Mucosa of rectum (tissue), 2 donors: ENCODE measurements at regions not wholly inside any gene's neighbourhood (a gene's known extent, or its start where the extent isn't known, plus 50 kb on each side); places are given as distances from the start of the nearest gene placed in this dataset.
"Not testable (repeated sequence)": the region's sequence is repeated elsewhere in the genome, so short reads cannot be mapped to it uniquely, and the experiment has no call there.

Source experiments
- H3K27ac ChIP-seq, 2 donors: one replicate each; pipeline ENCODE4 v1.7.0; 2013; ENCODE audit warnings: inconsistent platforms in 2 of 2, low read depth in 2 of 2, low read length in 2 of 2
- H3K27me3 ChIP-seq, 2 donors: one replicate each; pipeline ENCODE4 v1.7.0; 2013; ENCODE audit warnings: low read length in 2 of 2; ENCODE audit not compliant: control insufficient read depth in 2 of 2, insufficient read depth in 2 of 2
- H3K36me3 ChIP-seq, 2 donors: one replicate each; pipeline ENCODE4 v1.7.0; 2013; ENCODE audit warnings: low read length in 2 of 2; ENCODE audit not compliant: control insufficient read depth in 2 of 2, insufficient read depth in 2 of 2
- H3K4me1 ChIP-seq, 2 donors: one replicate each; pipeline ENCODE4 v1.7.0; 2013; ENCODE audit warnings: low read length in 2 of 2, mild to moderate bottlenecking in 1 of 2; ENCODE audit not compliant: control insufficient read depth in 2 of 2, insufficient read depth in 2 of 2
- H3K4me3 ChIP-seq, 2 donors: one replicate each; pipeline ENCODE4 v1.7.0; 2013; ENCODE audit warnings: low read length in 2 of 2
- H3K9ac ChIP-seq, 2 donors: one replicate each; pipeline ENCODE4 v1.7.0; 2013; ENCODE audit warnings: low read length in 2 of 2, low read depth in 1 of 2, mild to moderate bottlenecking in 1 of 2
- H3K9me3 ChIP-seq, 2 donors: one replicate each; pipeline ENCODE4 v1.7.0; 2013; ENCODE audit warnings: low read length in 2 of 2; ENCODE audit not compliant: control insufficient read depth in 2 of 2
- donor health status: healthy.
- donor health status: Normal muscosa, but diverticular disease.

GRCh38 chr13:79191501-79191900, 214.6 kb downstream of the RBM26 start:
- Histone ChIP-seq H3K27ac (no peak overlapping the region), H3K36me3 (no peaks in the 10 kb centered on the region), H3K9me3 (no peaks in the 10 kb centered on the region), H3K4me3 (no peak overlapping the region), H3K9ac (no peak overlapping the region), H3K27me3 (no peaks in the 10 kb centered on the region), H3K4me1 (peaks cover 0 to 5% of the 10 kb centered on the region in 2 donors)

- H3K4me3 ChIP-seq = no peak overlapping the region
- no peaks in the 10 kb centered on the region for H3K27me3 ChIP-seq
- no peaks in the 10 kb centered on the region for H3K36me3 ChIP-seq
- no peak overlapping the region for H3K9ac ChIP-seq
- H3K4me1 ChIP-seq = peaks cover 0 to 5% of the 10 kb centered on the region in 2 donors
- no peaks in the 10 kb centered on the region for H3K9me3 ChIP-seq
- no peak overlapping the region for H3K27ac ChIP-seq
Observed at GRCh38 chr13:79190932-79191331, 215.1 kb downstream of the RBM26 start.

DNA sequence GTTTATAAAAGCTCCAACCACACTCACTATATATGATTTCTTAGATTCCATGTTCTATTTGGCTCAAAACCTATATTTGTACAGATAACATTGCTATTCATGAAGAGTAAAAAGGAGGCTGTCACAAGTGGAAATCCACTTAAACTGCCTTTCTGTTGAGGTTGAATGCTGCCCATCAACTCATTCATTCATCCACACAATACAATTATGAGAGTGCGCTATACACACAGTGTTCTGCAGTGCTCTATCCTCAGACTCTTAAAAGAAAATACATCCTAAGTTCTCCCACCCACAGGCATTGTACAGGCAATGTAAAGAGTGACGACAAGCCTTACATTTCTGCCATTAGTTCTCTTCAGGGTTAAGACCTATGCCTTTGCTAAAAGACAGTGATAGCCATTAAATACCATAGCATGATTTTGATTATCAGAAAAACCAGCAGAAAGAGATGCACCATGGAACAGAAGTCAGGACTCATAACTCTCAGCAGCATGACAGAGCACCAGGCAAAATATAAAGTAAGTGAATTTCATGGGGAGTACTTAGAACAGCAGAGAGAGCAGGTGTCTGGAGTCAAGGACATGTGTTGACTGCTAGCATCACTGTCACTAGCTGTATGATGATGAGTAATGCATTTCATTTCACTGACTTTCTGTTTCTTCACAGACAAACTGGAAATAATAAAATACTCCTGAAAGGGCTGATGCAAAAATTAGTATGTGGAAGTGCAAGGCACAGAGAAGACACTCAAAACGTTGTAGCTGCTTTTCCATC, 218.0 kb downstream of the RBM26 start:
- Histone ChIP-seq H3K27me3 (no peaks in the 10 kb centered on the region), H3K9me3 (no peaks in the 10 kb centered on the region), H3K9ac (no peak overlapping the region), H3K27ac (no peak overlapping the region), H3K4me3 (no peak overlapping the region), H3K4me1 (peaks cover 0 to 2% of the 10 kb centered on the region in 2 donors), H3K36me3 (no peaks in the 10 kb centered on the region)

GRCh38 chr13:79185580-79185979, 220.5 kb downstream of the RBM26 start:
- Histone ChIP-seq H3K4me1 (no peaks in the 10 kb centered on the region), H3K27ac (no peak overlapping the region), H3K9me3 (no peaks in the 10 kb centered on the region), H3K9ac (no peak overlapping the region), H3K27me3 (no peaks in the 10 kb centered on the region), H3K4me3 (no peak overlapping the region), H3K36me3 (no peaks in the 10 kb centered on the region)

GRCh38 chr13:79183231-79183630, 222.8 kb downstream of the RBM26 start:
- Histone ChIP-seq H3K36me3 (no peaks in the 10 kb centered on the region), H3K4me3 (no peak overlapping the region), H3K9me3 (no peaks in the 10 kb centered on the region), H3K9ac (no peak overlapping the region), H3K27ac (no peak overlapping the region), H3K27me3 (no peaks in the 10 kb centered on the region), H3K4me1 (no peaks in the 10 kb centered on the region)

GRCh38 chr13:79173691-79174090, 232.4 kb downstream of the RBM26 start:
- not testable (repeated sequence) for H3K9ac ChIP-seq, H3K27me3 ChIP-seq, H3K4me1 ChIP-seq, H3K4me3 ChIP-seq, H3K36me3 ChIP-seq, H3K9me3 ChIP-seq, H3K27ac ChIP-seq

- H3K4me1 ChIP-seq, H3K9me3 ChIP-seq: not testable (repeated sequence)
Observed at GRCh38 chr13:79172924-79173323, 233.1 kb downstream of the RBM26 start.

DNA sequence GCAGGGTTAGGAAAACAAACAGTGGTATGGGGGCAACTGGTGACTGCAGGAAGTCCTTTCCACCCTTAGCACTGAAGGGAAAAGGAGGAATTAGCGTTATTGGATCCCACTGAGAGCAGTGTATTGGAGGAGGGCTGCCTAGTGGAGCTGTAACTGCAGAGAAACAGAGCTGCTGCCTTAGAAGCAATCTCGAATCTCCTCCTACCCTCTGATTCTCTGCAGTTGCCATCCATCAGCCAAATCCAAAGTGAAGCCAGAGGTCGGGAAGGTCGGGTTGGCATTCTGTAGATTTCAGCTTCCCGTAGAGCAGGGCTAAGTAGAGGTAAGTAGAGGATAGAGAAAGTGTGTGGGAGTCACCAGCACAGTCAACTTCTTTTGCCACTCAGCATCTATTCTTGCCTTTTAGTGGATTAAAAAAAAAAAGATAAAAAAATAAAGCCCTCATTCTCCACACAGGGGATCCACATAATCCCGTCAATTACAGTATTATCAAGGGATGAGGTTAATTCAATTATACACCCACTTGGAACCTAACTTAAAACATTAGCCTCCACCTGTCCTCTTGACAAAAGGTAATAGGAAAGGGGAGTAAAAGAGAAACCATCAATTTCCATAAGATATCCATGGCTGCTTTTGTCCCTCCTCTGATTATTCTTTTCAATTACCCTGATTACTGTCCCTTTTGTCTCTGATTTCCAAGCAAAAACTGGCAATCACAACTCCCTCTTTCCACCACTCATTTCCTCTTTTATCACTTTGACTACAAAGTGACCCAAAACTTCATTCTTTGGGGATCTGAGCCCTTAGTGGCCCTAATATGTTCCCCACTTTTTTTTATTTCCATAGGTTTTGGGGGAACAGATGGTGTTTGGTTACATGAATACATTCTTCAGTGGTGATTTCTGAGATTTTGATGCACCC, 234.7 kb downstream of the RBM26 start:
- H3K27me3 ChIP-seq = no peaks in the 10 kb centered on the region
- no peaks in the 10 kb centered on the region for H3K4me1 ChIP-seq
- H3K4me3 ChIP-seq = no peak overlapping the region
- H3K27ac ChIP-seq = no peak overlapping the region
- no peaks in the 10 kb centered on the region for H3K36me3 ChIP-seq
- no peak overlapping the region for H3K9ac ChIP-seq
- no peaks in the 10 kb centered on the region for H3K9me3 ChIP-seq

More at GRCh38 chr13:79172924-79173323, 233.1 kb downstream of the RBM26 start:
- not testable (repeated sequence) for H3K9ac ChIP-seq, H3K36me3 ChIP-seq, H3K27ac ChIP-seq, H3K4me3 ChIP-seq, H3K27me3 ChIP-seq

- H3K36me3 ChIP-seq = no peaks in the 10 kb centered on the region
- H3K9me3 ChIP-seq = no peaks in the 10 kb centered on the region
- H3K27me3 ChIP-seq = no peaks in the 10 kb centered on the region
- H3K9ac ChIP-seq = no peak overlapping the region
- no peak overlapping the region for H3K27ac ChIP-seq
- no peak overlapping the region for H3K4me3 ChIP-seq
- H3K4me1 ChIP-seq = no peaks in the 10 kb centered on the region
Observed at GRCh38 chr13:79160818-79161217, 245.2 kb downstream of the RBM26 start.

DNA sequence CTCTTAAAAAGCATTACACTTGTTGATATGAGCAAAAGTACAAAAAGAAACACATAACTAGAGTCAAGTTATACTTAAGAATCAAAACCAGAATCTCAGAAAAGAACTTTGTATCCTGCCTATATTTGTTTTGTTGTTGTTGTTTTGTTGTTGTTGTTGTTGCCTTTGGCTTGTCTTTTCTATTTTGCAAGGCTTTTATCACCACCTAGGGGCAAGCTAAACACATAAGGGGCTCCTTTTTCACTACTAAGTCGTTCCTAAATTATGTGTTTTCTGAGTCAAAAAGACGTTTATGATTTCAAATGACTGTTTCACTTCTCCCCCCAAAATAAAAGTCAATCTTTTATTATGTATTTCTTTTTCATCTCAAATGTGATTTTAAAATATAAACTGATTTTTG, 250.2 kb downstream of the RBM26 start:
- no peak overlapping the region for H3K27ac ChIP-seq
- H3K36me3 ChIP-seq = no peaks in the 10 kb centered on the region
- no peaks in the 10 kb centered on the region for H3K9me3 ChIP-seq
- H3K4me3 ChIP-seq = no peak overlapping the region
- no peaks in the 10 kb centered on the region for H3K27me3 ChIP-seq
- H3K4me1 ChIP-seq = no peaks in the 10 kb centered on the region
- no peak overlapping the region for H3K9ac ChIP-seq
